ENCODE measurements at regions not wholly inside any gene's neighbourhood (a gene's known extent, or its start where the extent isn't known, plus 50 kb on each side); places are given as distances from the start of the nearest gene placed in this dataset.

GRCh38 chr9:135210676-135211523, 123.4 kb downstream of the OLFM1 start:
- H3K27me3 ChIP-seq (ENCODE audit: insufficient read depth, low read depth): peaks cover 12% of the 10 kb centered on the region; the same call in 1 of the 2 replicates
- H3K4me1 ChIP-seq (ENCODE audit: low read depth, poor library complexity, severe bottlenecking): no peaks in the 10 kb centered on the region
- H3K36me3 ChIP-seq (ENCODE audit: insufficient read depth): no peaks in the 10 kb centered on the region
- no peak overlapping the region for H3K9ac ChIP-seq
- TF ChIP-seq CTCF (conservative IDR thresholded peaks at IDR 0.05; ENCODE audit: low read depth, low read length): no peak
- no peaks in the 10 kb centered on the region for H4K20me1 ChIP-seq (ENCODE audit: insufficient read depth)
- H3K79me2 ChIP-seq (ENCODE audit: insufficient read depth, low read depth): no peaks in the 10 kb centered on the region
- no peak overlapping the region for H3K27ac ChIP-seq
- H2AFZ ChIP-seq (ENCODE audit: low read depth): no peak overlapping the region
- H3K4me3 ChIP-seq (IDR thresholded peaks at IDR 0.05; ENCODE audit: insufficient read depth, low read depth, low read length): no peak overlapping the region
- no peak overlapping the region for H3K4me2 ChIP-seq

- H3K79me2 ChIP-seq (ENCODE audit: insufficient read depth, low read depth): no peaks in the 10 kb centered on the region
- TF ChIP-seq CTCF (conservative IDR thresholded peaks at IDR 0.05; ENCODE audit: low read depth, low read length): no peak
- H4K20me1 ChIP-seq (ENCODE audit: insufficient read depth): no peaks in the 10 kb centered on the region
- no peaks in the 10 kb centered on the region for H3K36me3 ChIP-seq (ENCODE audit: insufficient read depth)
- H2AFZ ChIP-seq (ENCODE audit: low read depth): no peak overlapping the region
- no peak overlapping the region for H3K9ac ChIP-seq
- H3K27me3 ChIP-seq (ENCODE audit: insufficient read depth, low read depth): peaks cover 17% of the 10 kb centered on the region; the same call in 1 of the 2 replicates
- no peak overlapping the region for H3K4me2 ChIP-seq
- H3K4me3 ChIP-seq (IDR thresholded peaks at IDR 0.05; ENCODE audit: insufficient read depth, low read depth, low read length): no peak overlapping the region
- H3K4me1 ChIP-seq (ENCODE audit: low read depth, poor library complexity, severe bottlenecking): no peaks in the 10 kb centered on the region
- no peak overlapping the region for H3K27ac ChIP-seq
Measured at GRCh38 chr9:135211524-135211890, 124.0 kb downstream of the OLFM1 start.

GRCh38 chr9:135212961-135213360, 125.5 kb downstream of the OLFM1 start:
- no peak overlapping the region for H2AFZ ChIP-seq (ENCODE audit: low read depth)
- no peak overlapping the region for H3K9ac ChIP-seq
- no peaks in the 10 kb centered on the region for H4K20me1 ChIP-seq (ENCODE audit: insufficient read depth)
- H3K27ac ChIP-seq: no peak overlapping the region
- no peaks in the 10 kb centered on the region for H3K4me1 ChIP-seq (ENCODE audit: low read depth, poor library complexity, severe bottlenecking)
- no peak overlapping the region for H3K4me2 ChIP-seq
- H3K79me2 ChIP-seq (ENCODE audit: insufficient read depth, low read depth): no peaks in the 10 kb centered on the region
- H3K27me3 ChIP-seq (ENCODE audit: insufficient read depth, low read depth): peaks cover 26% of the 10 kb centered on the region; the same call in 1 of the 2 replicates
- H3K36me3 ChIP-seq (ENCODE audit: insufficient read depth): no peaks in the 10 kb centered on the region
- no peak for TF ChIP-seq CTCF (conservative IDR thresholded peaks at IDR 0.05; ENCODE audit: low read depth, low read length)
- H3K4me3 ChIP-seq (IDR thresholded peaks at IDR 0.05; ENCODE audit: insufficient read depth, low read depth, low read length): no peak overlapping the region

DNA sequence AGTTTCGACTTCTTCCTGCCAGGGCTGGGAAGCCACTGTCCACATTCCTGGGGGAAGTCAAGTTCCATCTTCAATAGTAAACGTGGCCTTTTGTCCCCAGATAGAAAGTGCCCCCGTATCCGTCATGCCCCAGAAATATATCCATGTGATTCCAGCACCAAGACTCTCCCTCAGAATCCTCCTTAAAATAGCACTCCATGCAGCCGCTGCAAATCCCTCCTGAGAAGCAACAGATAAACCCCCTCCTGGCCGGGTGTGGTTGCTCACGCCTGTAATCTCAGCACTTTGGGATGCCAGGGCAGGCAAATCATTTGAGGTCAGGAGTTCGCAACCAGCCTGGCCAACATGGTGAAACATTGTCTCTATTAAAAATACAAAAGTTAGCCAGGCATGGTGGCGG, 126.1 kb downstream of the OLFM1 start:
- H3K79me2 ChIP-seq (ENCODE audit: insufficient read depth, low read depth): no peaks in the 10 kb centered on the region
- H3K27me3 ChIP-seq (ENCODE audit: insufficient read depth, low read depth): peaks cover 27% of the 10 kb centered on the region; the same call in 1 of the 2 replicates
- no peaks in the 10 kb centered on the region for H4K20me1 ChIP-seq (ENCODE audit: insufficient read depth)
- no peak overlapping the region for H3K4me2 ChIP-seq
- no peaks in the 10 kb centered on the region for H3K36me3 ChIP-seq (ENCODE audit: insufficient read depth)
- no peak for TF ChIP-seq CTCF (conservative IDR thresholded peaks at IDR 0.05; ENCODE audit: low read depth, low read length)
- no peaks in the 10 kb centered on the region for H3K4me1 ChIP-seq (ENCODE audit: low read depth, poor library complexity, severe bottlenecking)
- H3K4me3 ChIP-seq (IDR thresholded peaks at IDR 0.05; ENCODE audit: insufficient read depth, low read depth, low read length): no peak overlapping the region
- no peak overlapping the region for H3K9ac ChIP-seq
- H2AFZ ChIP-seq (ENCODE audit: low read depth): no peak overlapping the region
- no peak overlapping the region for H3K27ac ChIP-seq
